HG02943 (cell line): ENCODE measurements at regions not wholly inside any gene's neighbourhood (a gene's known extent, or its start where the extent isn't known, plus 50 kb on each side); places are given as distances from the start of the nearest gene placed in this dataset.
"Not testable (repeated sequence)": the region's sequence is repeated elsewhere in the genome, so short reads cannot be mapped to it uniquely, and the experiment has no call there.

Source experiments
- ATAC-seq: cut with Tn5 transposase; IDR thresholded peaks from one replicate; pipeline ENCODE4 v1.9.1; 2021; ENCODE audit warnings: mild to moderate bottlenecking, low read depth, moderate library complexity; ENCODE audit not compliant: unreplicated experiment

DNA sequence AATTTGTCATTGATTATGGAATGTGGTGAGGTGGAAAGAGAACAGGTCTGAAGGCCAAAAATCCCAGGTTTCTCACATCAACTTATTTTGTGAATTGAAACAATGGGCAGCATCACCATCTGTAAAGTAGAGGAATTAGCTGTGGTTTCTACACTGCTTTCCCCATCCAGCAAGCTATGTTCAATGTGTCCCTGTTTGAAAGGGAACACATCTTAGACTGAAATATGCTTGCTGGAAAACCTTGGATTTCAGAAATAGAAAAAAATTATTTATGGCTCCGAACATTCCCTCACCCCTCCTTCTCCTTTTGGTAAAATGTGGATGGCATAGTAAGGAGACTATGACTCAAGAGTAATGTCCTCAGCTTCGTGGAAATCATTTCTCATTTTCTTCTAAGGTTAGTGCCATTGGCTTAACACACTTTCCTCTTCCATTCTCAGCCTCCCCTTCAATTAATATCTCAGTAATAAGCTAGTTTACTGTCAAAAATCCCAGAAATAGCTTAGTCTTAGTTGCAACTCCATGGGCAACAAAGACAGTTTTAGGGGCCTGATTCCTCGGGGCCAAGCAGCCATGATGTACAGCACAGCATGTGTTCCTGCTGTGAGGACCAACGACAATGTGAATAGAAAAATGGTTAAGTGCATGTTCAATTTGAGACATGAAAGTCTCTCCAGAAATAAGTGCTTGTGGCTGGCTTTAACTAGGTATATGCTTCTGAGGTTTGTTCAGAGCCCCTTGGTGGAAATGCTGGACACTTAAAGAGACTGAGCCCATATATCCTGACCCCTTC lies 205.8 kb upstream of the SLC38A2 start:
- ATAC-seq: no peak

DNA sequence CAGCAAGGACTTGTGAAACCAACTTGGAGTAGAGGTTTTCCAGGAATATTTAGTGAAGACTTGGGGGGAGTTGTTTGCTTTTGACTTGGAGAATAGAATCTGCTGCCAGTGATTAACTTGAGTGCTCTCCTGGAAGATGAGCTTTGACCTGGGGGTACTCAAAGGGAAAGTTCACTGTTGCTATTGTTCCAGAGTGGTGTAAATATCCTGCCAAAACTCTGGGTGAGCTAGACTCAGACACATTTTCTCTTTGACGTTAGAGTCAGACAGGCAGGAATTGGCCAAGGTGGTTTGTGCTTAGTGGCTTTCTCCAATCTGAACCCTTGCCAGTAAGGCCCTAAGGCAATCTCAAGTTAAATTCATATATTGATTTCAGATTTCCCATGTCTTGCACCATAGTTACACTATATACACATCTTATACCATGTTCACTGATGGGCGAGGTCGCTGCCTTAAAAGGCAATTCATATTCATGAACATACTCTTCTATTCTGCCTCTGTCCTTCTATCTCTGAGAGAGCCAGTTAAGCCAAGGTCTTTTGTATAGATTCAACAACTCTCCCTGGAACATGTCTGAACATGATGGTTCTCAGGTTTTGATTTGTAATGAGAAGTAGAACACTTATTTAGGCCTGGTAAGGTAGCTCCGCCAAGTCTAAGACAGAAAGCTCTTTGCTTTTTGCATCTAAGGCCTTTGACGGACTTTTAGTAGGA lies 204.6 kb upstream of the SLC38A2 start:
- no peak for ATAC-seq

DNA sequence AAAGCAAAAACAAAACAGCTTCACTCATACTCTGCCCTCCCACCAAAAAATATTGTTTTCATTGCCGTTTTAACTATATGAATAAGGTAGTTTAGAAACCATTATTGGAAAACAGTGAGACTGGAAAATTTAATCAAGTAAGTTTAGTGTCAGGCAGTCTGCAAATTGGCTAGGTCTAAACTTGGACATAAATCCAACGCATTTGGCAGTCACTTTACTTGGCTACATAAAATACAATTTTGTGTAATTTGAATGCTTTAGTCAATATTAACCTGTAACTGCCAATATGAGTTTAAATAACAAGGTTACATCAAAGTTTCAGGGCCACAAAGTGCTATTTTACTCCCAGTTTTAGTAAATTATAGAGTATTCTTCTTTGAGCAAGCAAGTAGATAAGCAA lies 202.3 kb upstream of the SLC38A2 start:
- no peak for ATAC-seq

DNA sequence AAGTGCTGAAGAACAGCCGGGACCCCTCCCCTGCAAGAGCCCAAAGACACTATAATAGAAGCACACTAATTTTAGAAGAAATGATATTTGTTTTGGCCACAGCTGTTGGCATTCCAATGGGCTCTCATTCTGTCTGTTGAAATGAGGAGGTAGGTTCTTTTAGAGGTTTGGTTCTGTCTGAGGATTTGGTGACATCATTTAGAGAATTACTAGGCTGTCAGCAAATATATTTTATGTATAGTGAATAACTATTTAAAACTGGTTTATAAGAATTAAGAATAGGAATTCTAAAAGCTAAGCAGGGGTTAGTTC lies 200.7 kb upstream of the SLC38A2 start:
- no peak for ATAC-seq

DNA sequence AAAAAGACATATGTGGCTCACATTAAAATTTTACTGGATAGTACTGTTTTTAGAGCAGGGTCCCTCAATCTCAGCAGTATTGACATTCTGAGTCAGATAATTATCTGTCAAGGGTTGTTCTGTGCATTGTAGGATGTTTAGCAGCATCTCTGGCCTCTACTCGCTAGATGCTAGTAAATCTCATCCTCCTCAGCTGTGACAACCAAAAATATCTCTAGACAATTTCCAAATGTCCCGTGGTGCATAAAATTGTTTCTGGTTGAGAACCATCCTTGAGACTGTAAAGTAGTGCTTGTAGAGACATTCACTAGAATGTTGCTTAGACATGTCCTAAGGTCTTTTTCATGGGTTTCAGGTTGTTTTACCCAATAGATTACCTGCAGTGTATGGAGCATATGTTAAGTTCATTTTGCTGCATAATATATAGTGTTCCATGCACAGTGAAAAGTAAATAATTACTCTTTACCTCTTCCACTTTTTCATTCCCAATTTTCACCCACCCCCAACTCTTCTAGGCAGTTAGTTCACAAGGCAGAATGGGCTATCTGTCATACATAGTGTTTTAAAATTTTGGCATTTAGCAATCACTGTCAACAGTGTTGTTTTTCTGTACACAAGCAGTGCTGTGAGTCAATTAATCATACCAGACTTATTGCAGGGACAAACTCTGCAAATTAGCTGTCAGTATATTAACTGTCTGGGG lies 200.2 kb upstream of the SLC38A2 start:
- ATAC-seq: no peak

DNA sequence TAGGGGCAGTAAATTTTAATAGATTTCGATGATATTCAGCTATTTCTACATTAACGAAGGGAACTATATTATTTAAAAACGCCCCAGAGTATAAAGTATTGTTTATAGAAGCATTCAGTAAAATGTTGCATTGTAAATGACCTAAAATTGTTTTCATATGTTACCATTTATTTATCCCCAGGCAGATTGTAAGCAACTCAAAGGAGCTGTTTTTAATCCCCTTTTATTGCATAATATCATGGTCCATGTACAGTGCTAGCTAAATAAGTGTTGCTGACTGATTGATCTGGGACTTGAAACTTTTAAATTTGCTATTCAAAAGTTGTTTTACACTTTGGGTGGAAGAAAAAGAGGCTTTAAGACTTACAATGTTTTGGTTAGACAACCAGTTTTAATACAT lies 199.0 kb upstream of the SLC38A2 start:
- ATAC-seq: no peak

DNA sequence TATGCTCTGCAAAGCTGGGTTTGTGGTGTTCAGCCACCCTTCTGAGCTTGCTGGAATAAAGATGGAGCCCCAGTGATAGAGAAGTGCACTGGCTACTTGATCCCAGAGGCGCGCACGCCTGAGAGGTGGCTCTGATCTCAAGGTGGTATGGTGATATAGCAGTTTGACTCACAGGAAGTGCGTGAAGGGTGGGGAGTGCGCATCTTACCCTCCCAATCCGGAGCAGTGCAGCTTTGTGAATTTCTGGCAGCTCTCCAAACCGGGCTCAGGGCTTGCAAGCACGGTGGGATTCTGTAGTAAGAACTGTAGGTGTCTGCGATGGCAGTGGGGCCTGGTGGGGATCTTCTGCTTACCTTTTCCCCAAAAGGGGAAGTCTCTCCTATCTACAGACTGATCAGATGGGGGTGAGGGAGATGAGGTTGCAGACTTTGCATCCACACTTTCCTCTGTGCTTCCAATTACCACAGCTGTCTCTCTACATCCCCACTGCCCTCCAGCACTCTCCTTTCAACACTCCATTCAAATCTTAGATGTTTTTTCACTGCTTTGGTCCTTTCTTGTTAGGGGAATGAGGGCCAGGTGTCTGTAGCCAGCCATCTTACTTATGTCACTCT lies 197.4 kb upstream of the SLC38A2 start:
- ATAC-seq: no peak

DNA sequence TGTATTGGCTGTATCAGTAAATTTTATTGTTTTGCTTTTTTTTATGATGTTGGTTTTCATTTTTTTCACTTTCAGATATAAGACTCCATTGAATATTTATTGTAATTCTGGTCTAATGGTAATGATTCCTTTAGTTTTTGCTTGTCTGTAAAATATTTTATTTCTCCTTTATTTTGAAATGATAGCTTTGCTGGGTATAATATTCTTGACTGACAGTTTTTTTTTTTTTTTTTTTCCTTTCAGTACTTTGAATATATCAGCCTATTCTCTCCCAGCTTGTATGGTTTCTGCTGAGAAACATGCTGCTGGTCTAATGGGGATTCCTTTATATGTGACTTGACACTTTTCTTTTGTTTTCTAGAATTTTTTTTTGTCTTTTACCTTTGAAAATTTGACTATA lies 195.1 kb upstream of the SLC38A2 start:
- ATAC-seq: no peak

DNA sequence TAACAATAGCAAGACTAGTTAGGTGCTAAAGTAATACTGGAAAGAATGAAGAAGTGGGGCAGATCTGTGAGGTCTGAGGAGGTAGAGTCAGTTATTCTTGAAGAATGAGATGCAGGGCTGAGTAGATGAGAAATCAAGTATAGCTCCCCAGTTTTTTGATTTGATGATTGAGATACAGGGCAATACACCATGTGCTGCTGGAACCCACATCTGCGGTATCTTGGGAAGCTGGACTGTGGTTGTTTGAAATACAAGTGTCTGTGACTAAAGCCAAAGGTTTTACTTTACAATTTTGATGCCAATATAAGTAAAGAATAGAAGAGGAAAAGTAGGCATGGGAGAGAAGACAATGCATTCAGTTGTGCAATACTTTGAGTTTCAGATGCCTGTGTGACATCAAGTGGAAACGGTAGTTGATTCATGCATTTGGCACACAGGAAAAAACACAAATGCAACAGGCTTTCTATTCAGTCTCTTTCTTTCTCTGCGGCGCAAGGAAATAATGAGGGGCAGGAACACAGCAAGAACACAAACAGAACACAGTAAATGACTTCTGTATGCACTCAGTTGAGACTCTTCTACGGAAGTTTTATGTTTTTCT lies 190.2 kb upstream of the SLC38A2 start:
- ATAC-seq: no peak

DNA sequence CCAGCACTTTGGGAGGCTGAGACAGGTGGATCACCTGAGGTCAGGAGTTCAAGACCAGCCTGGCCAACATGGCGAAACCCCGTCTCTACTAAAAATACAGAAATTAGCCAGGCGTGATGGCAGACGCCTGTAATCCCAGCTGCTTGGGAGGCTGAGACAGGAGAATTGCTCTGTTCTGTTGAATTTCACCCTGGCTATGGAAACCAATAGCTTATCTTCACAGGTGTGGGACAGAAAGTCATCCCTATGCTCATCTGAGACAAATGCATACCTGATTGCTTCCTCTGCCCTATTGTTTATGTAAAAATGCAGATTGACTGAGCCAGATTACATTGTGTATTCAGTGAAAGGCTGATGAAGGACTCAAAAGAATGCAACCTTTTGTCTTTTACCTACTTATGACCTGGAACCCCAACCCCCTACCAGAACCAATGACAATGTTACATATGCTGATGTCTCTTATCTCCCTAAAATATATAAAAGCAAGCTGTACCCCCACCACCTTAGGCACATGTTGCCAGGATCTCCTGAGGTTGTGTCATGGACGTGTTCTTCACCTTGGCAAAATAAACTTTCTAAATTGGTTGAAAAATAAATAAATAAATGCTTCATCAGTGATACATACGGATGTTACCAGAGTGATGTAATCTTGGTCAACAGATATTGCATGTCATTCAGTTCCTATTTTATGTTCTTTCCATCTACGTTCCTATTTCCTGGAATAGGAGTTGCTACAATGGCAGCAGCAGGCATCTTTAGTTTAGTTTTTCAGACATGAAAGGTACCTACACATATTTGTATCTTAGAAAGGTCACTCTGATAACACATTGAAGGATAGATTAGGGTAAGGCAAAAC lies 189.4 kb upstream of the SLC38A2 start:
- ATAC-seq: not testable (repeated sequence)

DNA sequence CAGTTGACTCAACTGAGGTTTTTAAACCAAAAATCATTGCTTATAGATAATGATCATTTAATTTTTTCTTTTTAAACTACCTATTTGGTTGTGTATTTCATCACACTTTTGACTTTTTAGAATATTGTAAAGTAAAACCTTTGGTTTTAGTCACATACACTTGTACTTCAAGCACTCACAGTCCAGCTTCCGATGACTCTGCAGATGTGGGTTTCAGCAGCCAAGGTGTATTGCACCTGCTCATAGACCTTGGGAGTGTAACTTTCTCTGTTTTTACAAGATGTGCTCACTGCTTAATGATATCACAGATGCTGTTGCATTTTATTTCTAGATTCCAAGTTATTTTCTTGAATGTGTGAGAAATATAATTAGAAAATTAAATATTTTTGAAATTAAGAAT lies 188.3 kb upstream of the SLC38A2 start:
- no peak for ATAC-seq

DNA sequence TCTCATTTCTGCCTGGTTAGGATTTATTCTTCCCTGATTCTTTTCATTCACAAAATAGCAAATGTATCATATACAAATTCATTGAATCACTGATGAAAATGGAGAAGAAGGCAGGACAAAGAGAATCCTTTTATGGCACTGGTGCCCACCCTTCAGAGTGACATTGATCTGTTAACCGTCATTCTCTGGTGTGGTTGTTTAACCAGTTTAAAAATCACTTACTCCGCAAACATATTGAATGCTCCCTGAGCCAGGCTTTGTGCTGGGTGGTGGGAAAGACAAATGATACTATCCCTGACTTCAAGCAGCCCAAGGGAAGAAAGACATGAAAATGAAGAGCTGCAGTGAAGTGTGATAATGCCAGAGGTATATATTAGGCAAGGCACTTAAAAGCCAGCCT lies 187.5 kb upstream of the SLC38A2 start:
- no peak for ATAC-seq

DNA sequence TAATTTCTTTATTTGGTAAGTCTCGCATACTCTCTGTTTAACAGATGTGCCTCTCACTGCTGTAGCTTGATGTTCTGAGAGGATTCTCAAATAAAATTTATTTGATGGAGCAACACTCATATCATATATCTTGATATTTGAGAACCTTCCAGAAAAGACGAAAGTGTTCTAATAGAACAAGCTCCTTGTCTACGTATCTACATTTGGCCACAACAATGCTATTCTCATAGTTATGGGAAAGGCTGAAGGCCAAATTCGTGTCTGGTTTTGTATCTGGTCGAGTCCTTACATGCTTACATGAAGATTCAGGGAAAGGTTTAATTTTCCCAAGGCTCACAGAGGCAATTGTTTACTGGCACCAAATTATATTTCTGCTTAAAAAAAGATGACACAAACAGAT lies 186.7 kb upstream of the SLC38A2 start:
- ATAC-seq: no peak

DNA sequence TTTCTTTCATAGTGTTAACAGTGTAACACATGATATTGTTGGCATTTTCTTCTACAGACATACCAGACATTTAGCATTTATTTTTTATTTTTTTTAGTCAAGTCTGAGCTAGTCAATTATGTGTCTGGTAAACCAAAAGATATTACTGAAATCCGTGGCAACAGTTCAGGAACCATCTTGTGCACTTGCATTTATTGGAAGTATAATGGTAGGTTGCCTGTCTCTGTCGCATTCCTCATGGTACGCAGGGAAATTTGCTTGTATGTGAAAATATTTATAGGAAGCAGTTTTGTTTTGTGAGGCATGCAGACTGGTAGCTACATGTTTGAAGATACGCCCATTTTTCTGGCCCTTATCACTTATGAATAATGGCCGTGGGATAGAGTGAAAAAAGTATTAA lies 186.1 kb upstream of the SLC38A2 start:
- no peak for ATAC-seq

DNA sequence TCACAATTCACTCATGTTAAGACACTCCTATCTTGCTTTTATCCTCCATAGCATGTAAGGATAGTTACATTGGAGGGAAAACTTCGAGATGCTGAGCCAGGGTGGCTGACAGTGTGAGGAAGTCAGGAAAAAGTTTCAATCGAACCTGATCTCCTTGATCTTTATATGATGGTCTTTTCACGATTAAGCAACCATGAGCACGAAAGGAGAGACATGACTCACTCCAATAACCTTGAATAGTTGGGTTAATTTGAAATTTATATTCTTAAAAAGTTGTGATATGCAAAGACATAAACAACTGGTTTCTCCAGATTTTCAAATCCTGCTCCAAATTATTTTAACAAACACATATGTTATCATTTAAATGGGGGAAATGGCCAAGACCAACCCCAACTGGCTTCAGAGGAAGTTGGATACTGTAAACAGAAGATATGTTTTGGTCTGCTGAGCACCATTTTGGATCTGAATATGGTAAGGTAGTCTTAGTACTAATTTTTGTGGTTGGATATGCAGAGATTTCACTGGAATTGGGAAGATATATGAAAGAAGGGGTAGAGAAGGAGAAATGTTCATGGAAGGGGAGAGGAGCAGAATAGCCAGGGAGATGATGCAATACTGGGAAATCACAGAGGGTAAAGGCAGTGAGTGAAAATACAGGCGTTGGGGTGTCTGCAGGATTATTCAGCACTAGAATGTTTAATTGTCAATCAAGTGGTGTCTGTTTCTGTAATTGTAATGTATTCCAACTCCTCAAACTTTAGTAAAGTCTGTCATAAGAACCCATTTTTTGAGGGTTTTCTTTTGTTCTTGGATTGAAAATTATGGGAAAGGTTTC lies 185.2 kb upstream of the SLC38A2 start:
- no peak for ATAC-seq

DNA sequence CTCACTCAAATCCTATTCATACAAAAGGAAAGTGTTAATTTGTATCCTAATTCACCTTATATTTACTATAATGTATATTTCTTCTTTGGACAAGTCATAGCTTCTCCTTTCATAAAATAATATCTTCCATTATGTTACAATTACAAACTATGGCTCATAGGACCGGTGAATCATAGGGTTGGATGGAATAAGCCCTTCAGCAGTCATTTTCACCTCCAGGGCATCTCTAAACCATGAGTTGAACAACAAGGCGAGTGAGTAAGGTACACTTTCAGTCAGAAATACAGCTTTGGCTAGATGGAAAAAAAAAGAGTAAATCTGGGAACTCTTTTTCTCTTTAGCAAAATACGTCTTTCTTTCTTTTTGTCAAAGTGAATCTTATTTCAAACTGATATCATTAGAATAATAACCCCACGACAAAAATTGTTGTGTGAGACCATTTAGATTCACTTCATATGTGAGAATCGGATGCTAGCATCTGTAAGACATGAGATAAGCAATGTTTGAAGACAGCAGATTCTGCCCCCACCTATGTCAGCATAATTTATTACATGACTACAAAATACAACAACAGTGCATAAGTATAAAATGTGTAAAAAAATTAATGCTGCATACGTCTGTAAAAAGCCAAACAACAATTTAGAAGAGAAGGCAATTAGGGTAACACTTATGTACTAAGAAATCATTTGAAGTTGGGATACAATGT lies 184.4 kb upstream of the SLC38A2 start:
- no peak for ATAC-seq

DNA sequence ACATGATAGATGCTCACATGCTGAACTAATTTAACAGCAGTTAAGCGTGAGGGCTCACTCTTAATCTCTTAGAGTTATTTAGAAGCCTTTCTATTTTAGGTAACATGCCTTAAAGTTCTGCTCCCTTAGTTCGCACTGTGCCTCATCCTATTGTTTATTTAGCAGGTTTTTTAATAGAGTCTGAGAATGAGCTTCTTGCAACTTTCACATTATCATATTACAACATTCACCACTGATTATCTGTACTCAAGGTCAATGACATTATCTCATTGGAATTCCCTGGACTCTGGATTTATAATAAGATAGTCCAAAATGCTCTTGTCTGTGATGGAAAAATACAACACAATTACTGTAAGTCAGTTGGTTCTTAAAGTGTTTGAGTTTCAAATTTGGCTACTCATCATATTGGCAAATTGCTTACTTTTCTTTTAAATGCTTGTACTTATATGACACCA lies 183.6 kb upstream of the SLC38A2 start:
- ATAC-seq: no peak

DNA sequence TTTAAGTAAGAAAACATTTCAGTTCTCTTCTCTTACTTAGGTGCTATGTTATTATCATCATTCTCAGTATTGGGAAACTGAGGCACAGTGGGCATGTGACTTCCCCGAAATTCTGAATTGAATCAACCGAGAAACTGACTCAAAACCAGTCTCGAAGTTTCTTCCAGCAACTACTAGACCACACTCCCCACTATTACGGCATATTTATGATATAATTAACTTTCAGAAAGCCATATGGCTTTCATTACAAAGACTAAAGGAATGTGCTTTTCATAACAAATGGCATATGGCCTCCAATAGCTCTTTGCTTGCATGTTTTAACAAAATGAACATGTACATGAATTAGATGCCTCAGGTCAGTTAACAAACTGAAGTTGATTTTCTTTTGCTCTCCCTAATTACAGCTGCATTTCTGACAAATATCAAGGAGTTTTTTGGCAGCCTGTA lies 182.9 kb upstream of the SLC38A2 start:
- ATAC-seq: no peak
